ENCODE measurements at regions not wholly inside any gene's neighbourhood (a gene's known extent, or its start where the extent isn't known, plus 50 kb on each side); places are given as distances from the start of the nearest gene placed in this dataset.

DNA sequence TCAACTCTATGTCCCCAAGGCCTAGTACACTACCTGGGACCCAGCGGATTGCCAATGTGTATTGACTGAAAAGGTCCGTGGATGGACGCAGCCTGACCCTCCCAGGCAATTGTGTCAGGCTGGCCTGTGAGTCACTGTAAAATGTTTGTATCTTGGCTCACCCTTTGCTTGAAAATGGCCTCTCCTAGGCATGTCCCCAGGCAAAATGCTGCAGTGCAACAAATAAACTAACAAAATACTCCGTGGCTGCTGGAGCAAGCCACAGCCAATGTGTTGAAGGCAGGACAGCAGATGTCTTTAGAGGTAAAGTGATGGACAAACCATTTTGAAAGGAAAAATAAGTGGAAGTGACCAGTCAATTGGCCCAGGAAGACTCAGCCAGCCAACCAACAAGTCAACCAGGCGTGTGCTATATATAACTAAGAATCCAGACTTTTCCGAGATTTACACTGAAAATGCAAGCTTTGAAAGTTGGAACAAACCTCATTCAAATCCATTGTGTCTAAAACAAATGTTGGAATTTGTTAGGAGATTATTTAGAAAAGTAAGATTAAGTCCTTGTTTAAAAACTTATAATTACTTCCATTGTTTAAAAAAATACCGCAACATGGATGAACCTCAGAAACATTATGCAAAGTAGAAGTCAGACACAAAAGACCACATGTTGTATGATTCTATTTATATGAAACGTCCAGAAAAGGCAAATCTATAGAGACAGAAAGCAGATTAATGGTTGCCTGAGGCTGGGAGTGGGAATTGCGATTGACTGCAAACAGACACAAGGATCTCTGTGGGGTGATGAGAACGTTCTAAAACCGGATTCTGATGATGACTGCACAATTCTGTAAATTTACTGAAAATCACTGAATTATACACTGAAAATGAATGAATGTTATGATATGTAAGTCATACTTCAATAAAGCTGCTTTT lies 191.2 kb downstream of the TLE3 start:
- intact Hi-C loops (cut with micrococcal nuclease) (no loop called here), dilution Hi-C loops (cut with HindIII; ENCODE audit: low sequenced_read_pairs, unreplicated experiment) (no loop called here), in situ Hi-C loops (cut with MboI; ENCODE audit: low sequenced_read_pairs) (no loop called here)
- Histone ChIP-seq H4K8ac (ENCODE audit: low read depth in 2 of 2, low read length in 2 of 2) (no peak overlapping the region), H3K27ac (ENCODE audit: insufficient read depth, low read length) (no peak overlapping the region), H3K27me3 (ENCODE audit: control insufficient read depth, insufficient read depth, low read length) (peaks cover 26% of the 10 kb centered on the region), H4K20me1 (ENCODE audit: insufficient read depth, low read length) (no peaks in the 10 kb centered on the region), H3K4me2 (ENCODE audit: low read depth, low read length) (no peak overlapping the region), H3K14ac (replicated peaks; ENCODE audit: low read depth, low read length) (no peak overlapping the region), H3K4ac (ENCODE audit: low read depth, low read length) (no peak overlapping the region), H3K23ac (ENCODE audit: low read depth, low read length) (no peak overlapping the region), H3K4me1 (ENCODE audit: control insufficient read depth, insufficient read depth, low read length) (peaks cover 11% of the 10 kb centered on the region), H3K56ac (ENCODE audit: extremely low read depth, insufficient read depth, low read length) (no peak overlapping the region), H2BK15ac (ENCODE audit: low read depth, low read length) (no peak overlapping the region), H2AK9ac (replicated peaks; ENCODE audit: low read depth, low read length, poor library complexity) (no peak overlapping the region), H2BK120ac (ENCODE audit: low read depth, low read length) (no peak overlapping the region), H4K91ac (ENCODE audit: insufficient read depth, low read depth, low read length) (no peak overlapping the region), H3K9me3 (ENCODE audit: control insufficient read depth, insufficient read depth, low read length) (peaks cover 3% of the 10 kb centered on the region; the same call in 1 of the 2 replicates), H3K9ac (ENCODE audit: low read depth, low read length) (no peak overlapping the region), H2BK20ac (ENCODE audit: low read depth, low read length) (no peak overlapping the region), H2BK5ac (ENCODE audit: low read depth, low read length, poor library complexity, severe bottlenecking) (no peak overlapping the region), H3K9me1 (ENCODE audit: insufficient read depth, low read length) (no peaks in the 10 kb centered on the region), H2AK5ac (ENCODE audit: low read depth, low read length) (no peak overlapping the region), H3K4me3 (ENCODE audit: insufficient read depth, low read depth, low read length) (no peak overlapping the region), H2AFZ (replicated peaks; ENCODE audit: low read length, poor library complexity) (no peak overlapping the region), H3K18ac (ENCODE audit: low read depth, low read length) (no peak overlapping the region), H3K36me3 (ENCODE audit: control insufficient read depth, insufficient read depth, low read length) (no peaks in the 10 kb centered on the region), H4K5ac (ENCODE audit: low read depth, low read length) (no peak overlapping the region), H3K79me1 (ENCODE audit: low read depth in 1 of 2, low read length in 2 of 2) (no peaks in the 10 kb centered on the region)
- DNase-seq (no peak), ATAC-seq (ENCODE audit: low read depth) (no peak)
- ChIA-PET POLR2A (ENCODE audit: unreplicated experiment) (no interaction called here), CTCF (no interaction called here)
- TF ChIP-seq, protein P1, sequence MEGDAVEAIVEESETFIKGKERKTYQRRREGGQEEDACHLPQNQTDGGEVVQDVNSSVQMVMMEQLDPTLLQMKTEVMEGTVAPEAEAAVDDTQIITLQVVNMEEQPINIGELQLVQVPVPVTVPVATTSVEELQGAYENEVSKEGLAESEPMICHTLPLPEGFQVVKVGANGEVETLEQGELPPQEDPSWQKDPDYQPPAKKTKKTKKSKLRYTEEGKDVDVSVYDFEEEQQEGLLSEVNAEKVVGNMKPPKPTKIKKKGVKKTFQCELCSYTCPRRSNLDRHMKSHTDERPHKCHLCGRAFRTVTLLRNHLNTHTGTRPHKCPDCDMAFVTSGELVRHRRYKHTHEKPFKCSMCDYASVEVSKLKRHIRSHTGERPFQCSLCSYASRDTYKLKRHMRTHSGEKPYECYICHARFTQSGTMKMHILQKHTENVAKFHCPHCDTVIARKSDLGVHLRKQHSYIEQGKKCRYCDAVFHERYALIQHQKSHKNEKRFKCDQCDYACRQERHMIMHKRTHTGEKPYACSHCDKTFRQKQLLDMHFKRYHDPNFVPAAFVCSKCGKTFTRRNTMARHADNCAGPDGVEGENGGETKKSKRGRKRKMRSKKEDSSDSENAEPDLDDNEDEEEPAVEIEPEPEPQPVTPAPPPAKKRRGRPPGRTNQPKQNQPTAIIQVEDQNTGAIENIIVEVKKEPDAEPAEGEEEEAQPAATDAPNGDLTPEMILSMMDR (conservative IDR thresholded peaks at IDR 0.05; ENCODE audit: low read depth, low read length): no peak
- TF ChIP-seq RCOR1 (IDR thresholded peaks at IDR 0.05; ENCODE audit: insufficient replicate concordance, low read length) (no peak), MAFK (IDR thresholded peaks at IDR 0.05; ENCODE audit: low read depth, low read length) (no peak), CHD1 (IDR thresholded peaks at IDR 0.05; ENCODE audit: low read depth, low read length) (no peak), RAD21 (IDR thresholded peaks at IDR 0.05; ENCODE audit: low read length) (no peak)
- no TSS peak for BruUV-seq (replicated peaks)
- WGBS, 2 experiments (ENCODE audit: extremely low coverage in 2 of 2, insufficient read length in 1 of 2): 78% methylated on average over 3 of the region's 11 CpGs; no CpG with 5 or more reads in 1 of the 2 experiments
